ENCODE measurements at regions not wholly inside any gene's neighbourhood (a gene's known extent, or its start where the extent isn't known, plus 50 kb on each side); places are given as distances from the start of the nearest gene placed in this dataset.

DNA sequence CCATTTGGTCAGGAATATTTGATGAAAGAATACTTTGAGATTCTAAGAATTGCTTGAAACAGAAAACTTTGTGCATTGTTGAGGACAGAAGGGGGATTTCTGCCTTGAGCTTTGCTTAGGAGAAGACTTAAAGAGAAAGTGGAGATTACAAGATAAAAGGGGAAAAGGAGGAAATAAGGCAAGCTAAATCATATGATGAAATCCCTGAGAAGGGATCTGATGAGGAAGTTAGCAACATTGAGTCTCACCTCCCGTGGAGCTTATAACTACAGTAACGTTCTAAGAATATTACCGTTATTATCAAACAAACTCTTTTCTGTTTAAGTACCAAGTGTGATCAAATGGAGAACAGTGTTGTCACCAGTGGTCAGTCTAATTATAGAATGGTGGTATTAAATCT, 414.7 kb upstream of the NAALADL2 start:
- TF ChIP-seq EZH2 (IDR thresholded peaks at IDR 0.05) (no peak), FOXP2 (optimal IDR thresholded peaks at IDR 0.05; ENCODE audit: control extremely low read depth, extremely low read length, insufficient read depth) (no peak), POLR2AphosphoS5 (IDR thresholded peaks at IDR 0.05; ENCODE audit: borderline replicate concordance, low read depth, low read length) (no peak)
- Histone ChIP-seq H3K27ac (no peak overlapping the region), H3K4me3 (no peak overlapping the region), H3K36me3 (ENCODE audit: insufficient read depth, low read length) (no peaks in the 10 kb centered on the region), H3K9me3 (ENCODE audit: low read depth, low read length) (peaks cover 12% of the 10 kb centered on the region; the same call in 1 of the 2 replicates), H3K9ac (ENCODE audit: insufficient read length) (no peak overlapping the region)
- no peak for DNase-seq (ENCODE audit: low read depth, low spot score)

DNA sequence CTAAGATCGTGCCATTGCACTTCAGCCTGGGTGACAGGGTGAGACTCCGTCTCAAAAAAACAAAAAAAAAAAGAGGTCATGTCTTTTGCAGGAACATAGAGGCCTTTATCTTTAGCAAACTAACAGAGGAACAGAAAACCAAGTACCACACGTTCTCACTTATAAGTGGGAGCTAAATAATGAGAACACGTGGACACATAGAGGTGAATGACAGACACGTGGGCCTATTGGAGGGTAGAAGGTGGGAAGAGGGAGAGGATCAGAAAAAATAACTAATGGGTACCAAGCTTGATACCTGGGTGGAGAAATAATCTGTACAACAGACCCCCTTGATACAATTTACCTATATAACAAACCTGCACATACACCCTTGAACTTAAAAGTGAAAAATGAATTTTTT, 401.4 kb upstream of the NAALADL2 start:
- Histone ChIP-seq H3K27ac (no peak overlapping the region), H3K9ac (ENCODE audit: insufficient read length) (no peak overlapping the region), H3K4me3 (no peak overlapping the region), H3K36me3 (ENCODE audit: insufficient read depth, low read length) (no peaks in the 10 kb centered on the region), H3K9me3 (ENCODE audit: low read depth, low read length) (0 out of 2 replicates have a peak, but pooled peaks cover 5% of the 10 kb centered on the region)
- DNase-seq (ENCODE audit: low read depth, low spot score): no peak
- TF ChIP-seq EZH2 (IDR thresholded peaks at IDR 0.05) (no peak), FOXP2 (optimal IDR thresholded peaks at IDR 0.05; ENCODE audit: control extremely low read depth, extremely low read length, insufficient read depth) (no peak), POLR2AphosphoS5 (IDR thresholded peaks at IDR 0.05; ENCODE audit: borderline replicate concordance, low read depth, low read length) (no peak)

DNA sequence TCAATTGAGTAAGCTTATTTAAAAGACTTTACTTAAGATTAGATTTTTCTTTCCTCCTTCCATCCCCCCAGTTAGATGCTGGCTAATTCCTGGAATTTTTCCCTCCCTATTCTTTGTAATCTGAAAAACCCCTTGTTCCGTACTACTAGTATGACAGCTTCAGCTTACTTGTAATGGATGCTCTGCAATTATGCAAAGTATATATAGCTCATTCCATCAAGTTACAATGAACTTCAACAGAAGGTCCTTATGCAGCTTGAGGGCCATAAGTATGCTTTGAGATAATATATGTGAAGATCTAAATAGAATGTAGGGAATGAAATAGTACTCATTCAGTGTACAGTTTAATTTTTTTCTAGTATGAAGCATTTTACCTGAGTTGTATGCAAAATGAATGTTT, 398.3 kb upstream of the NAALADL2 start:
- Histone ChIP-seq H3K9ac (ENCODE audit: insufficient read length) (no peak overlapping the region), H3K27ac (no peak overlapping the region), H3K36me3 (ENCODE audit: insufficient read depth, low read length) (no peaks in the 10 kb centered on the region), H3K9me3 (ENCODE audit: low read depth, low read length) (no peaks in the 10 kb centered on the region), H3K4me3 (no peak overlapping the region)
- TF ChIP-seq POLR2AphosphoS5 (IDR thresholded peaks at IDR 0.05; ENCODE audit: borderline replicate concordance, low read depth, low read length) (no peak), EZH2 (IDR thresholded peaks at IDR 0.05) (no peak), FOXP2 (optimal IDR thresholded peaks at IDR 0.05; ENCODE audit: control extremely low read depth, extremely low read length, insufficient read depth) (no peak)
- no peak for DNase-seq (ENCODE audit: low read depth, low spot score)

DNA sequence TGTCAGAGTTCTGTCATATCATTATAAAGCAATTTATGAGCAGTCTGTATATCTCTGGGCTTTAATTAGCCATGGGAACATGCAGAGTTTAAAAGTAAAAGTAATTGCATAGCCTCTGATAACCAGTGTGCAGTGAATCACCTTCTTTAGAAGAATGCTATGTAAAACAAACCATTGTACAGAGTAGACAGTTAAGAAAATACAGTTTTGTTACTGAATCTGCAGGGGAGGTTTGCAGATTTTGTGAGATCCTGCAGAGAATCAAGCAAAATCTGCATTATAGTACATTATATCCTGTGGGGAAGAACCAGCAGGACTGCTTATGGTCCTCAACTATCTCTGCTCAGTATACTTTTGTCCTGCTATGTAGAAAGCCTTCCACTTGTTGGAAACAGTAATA, 396.2 kb upstream of the NAALADL2 start:
- no peak for TF ChIP-seq POLR2AphosphoS5 (IDR thresholded peaks at IDR 0.05; ENCODE audit: borderline replicate concordance, low read depth, low read length)
- TF ChIP-seq EZH2 (IDR thresholded peaks at IDR 0.05): no peak
- no peak for TF ChIP-seq FOXP2 (optimal IDR thresholded peaks at IDR 0.05; ENCODE audit: control extremely low read depth, extremely low read length, insufficient read depth)
- Histone ChIP-seq H3K27ac (no peak overlapping the region), H3K4me3 (no peak overlapping the region), H3K36me3 (ENCODE audit: insufficient read depth, low read length) (no peaks in the 10 kb centered on the region), H3K9ac (ENCODE audit: insufficient read length) (no peak overlapping the region), H3K9me3 (ENCODE audit: low read depth, low read length) (no peaks in the 10 kb centered on the region)
- no peak for DNase-seq (ENCODE audit: low read depth, low spot score)

DNA sequence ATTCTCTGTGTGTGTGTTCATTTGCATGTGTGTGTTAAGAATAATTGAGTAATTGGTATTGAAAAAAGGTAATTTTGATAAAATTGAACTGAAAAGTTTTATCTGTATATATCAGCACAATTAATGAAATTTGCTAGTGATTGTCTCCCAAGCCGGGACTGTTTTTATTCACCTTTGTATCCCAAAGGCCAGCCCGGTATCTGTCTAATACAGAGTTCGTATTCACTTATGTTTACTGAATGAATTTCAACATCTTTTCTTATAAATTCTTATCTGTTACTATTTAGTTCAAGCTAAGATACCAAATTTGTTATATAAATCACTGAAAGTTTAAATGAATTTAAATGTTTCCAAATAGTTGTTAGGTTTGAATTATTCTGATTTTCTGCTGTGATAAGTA, 394.0 kb upstream of the NAALADL2 start:
- Histone ChIP-seq H3K27ac (no peak overlapping the region), H3K9me3 (ENCODE audit: low read depth, low read length) (no peaks in the 10 kb centered on the region), H3K36me3 (ENCODE audit: insufficient read depth, low read length) (no peaks in the 10 kb centered on the region), H3K9ac (ENCODE audit: insufficient read length) (no peak overlapping the region), H3K4me3 (no peak overlapping the region)
- TF ChIP-seq FOXP2 (optimal IDR thresholded peaks at IDR 0.05; ENCODE audit: control extremely low read depth, extremely low read length, insufficient read depth) (no peak), POLR2AphosphoS5 (IDR thresholded peaks at IDR 0.05; ENCODE audit: borderline replicate concordance, low read depth, low read length) (no peak), EZH2 (IDR thresholded peaks at IDR 0.05) (no peak)
- no peak for DNase-seq (ENCODE audit: low read depth, low spot score)

DNA sequence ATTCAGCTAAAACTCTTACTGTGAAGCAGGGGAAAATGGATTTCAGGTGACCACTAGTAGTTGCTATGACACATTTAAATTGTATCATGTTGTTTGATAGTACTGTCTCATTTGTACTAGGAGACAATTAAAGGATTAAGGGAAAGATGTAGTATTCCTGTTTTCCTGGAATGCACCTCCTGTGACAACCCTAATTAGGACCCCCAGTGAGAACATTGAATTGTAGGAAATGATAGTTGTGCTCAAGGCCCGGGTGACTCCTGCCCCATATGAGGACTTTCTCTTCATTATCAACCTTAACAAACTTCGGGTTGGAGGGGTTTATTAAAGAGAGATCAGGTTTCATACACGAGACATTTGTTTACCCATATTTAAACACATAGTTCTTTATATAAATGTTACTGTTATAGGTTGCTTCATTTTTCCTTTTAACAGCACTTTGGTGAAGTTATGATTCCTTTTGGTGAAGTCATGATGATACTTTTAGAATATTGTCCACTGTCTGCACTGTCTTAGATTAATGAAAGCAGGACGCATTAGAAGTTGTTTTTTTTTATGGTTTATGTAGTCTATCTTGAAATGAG, 392.6 kb upstream of the NAALADL2 start:
- TF ChIP-seq FOXP2 (optimal IDR thresholded peaks at IDR 0.05; ENCODE audit: control extremely low read depth, extremely low read length, insufficient read depth) (no peak), POLR2AphosphoS5 (IDR thresholded peaks at IDR 0.05; ENCODE audit: borderline replicate concordance, low read depth, low read length) (no peak), EZH2 (IDR thresholded peaks at IDR 0.05) (no peak)
- no peaks in the 10 kb centered on the region for H3K36me3 ChIP-seq (ENCODE audit: insufficient read depth, low read length)
- H3K9me3 ChIP-seq (ENCODE audit: low read depth, low read length): no peaks in the 10 kb centered on the region
- no peak overlapping the region for H3K9ac ChIP-seq (ENCODE audit: insufficient read length)
- no peak overlapping the region for H3K4me3 ChIP-seq
- H3K27ac ChIP-seq: no peak overlapping the region; the same call in 1 of the 2 replicates
- DNase-seq (ENCODE audit: low read depth, low spot score): no peak

DNA sequence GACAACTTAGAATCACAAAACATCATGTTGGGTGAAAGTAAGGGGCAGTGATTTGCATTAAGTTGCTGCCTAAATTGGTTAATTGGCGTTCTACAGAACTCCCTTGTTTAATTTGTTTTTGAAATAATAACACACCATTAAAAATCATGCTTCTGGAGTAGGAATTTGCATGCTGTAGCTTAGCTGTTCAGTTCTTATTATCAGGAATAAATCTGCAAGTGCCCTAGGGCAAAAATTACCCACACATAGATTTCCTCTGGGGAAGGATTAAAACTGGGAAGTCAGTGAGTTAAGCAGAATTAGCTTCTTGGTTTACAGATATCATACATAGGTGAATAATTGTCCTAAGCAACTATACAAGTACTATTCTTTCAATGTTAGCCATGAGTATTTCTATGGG, 381.6 kb upstream of the NAALADL2 start:
- 0 out of 2 replicates have a peak overlapping the region, but pooled peaks have one; percentile 1 for H3K27ac ChIP-seq
- TF ChIP-seq FOXP2 (optimal IDR thresholded peaks at IDR 0.05; ENCODE audit: control extremely low read depth, extremely low read length, insufficient read depth) (no peak), EZH2 (IDR thresholded peaks at IDR 0.05) (no peak), POLR2AphosphoS5 (IDR thresholded peaks at IDR 0.05; ENCODE audit: borderline replicate concordance, low read depth, low read length) (peak; percentile 29; the same call in 1 of the 2 replicates)
- H3K9ac ChIP-seq (ENCODE audit: insufficient read length): no peak overlapping the region
- H3K36me3 ChIP-seq (ENCODE audit: insufficient read depth, low read length): no peaks in the 10 kb centered on the region
- no peaks in the 10 kb centered on the region for H3K9me3 ChIP-seq (ENCODE audit: low read depth, low read length)
- DNase-seq (ENCODE audit: low read depth, low spot score): peak; percentile 93
- peak overlapping the region; percentile 17; the same call in 1 of the 2 replicates for H3K4me3 ChIP-seq

DNA sequence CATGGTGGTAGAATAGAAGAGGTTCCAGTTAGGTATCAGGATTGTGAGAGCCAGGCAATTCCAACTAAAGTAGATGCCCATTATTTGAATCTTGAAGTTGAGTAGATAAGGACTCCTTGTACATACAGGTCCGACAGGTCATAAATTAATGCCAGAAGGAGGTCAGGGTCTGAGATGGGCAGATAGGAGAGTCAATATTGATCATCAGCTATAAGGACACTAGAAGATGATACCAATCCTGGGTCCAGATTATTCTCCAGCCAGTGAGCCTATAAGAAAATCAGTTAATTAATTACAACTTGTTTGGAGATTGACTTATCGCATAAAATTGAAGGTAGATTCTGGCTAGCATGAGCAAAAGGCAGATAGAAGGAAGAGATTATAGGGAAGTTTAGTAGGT, 378.4 kb upstream of the NAALADL2 start:
- no peak overlapping the region for H3K4me3 ChIP-seq
- H3K36me3 ChIP-seq (ENCODE audit: insufficient read depth, low read length): no peaks in the 10 kb centered on the region
- no peak overlapping the region for H3K9ac ChIP-seq (ENCODE audit: insufficient read length)
- no peak overlapping the region for H3K27ac ChIP-seq
- H3K9me3 ChIP-seq (ENCODE audit: low read depth, low read length): no peaks in the 10 kb centered on the region
- no peak for DNase-seq (ENCODE audit: low read depth, low spot score)
- no peak for TF ChIP-seq FOXP2 (optimal IDR thresholded peaks at IDR 0.05; ENCODE audit: control extremely low read depth, extremely low read length, insufficient read depth)
- TF ChIP-seq POLR2AphosphoS5 (IDR thresholded peaks at IDR 0.05; ENCODE audit: borderline replicate concordance, low read depth, low read length): no peak
- TF ChIP-seq EZH2 (IDR thresholded peaks at IDR 0.05): no peak

DNA sequence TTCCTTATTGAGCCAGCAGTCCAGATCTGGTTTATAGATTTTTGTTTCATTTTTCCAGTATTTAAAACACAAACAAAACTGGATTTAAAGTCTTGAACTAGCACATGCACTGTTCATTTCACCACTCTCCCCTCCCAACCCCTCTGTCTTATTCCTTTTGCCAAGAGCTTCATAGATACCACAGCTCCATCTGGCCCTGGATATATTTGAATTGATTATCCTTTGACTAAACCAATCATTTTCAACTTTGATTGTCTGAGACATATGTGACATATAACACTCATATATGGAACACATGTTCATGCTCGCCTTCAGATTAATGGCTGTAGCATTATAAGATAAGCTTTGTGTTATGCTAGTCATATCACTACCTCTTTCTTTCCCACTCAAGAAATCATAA, 376.6 kb upstream of the NAALADL2 start:
- Histone ChIP-seq H3K36me3 (ENCODE audit: insufficient read depth, low read length) (no peaks in the 10 kb centered on the region), H3K27ac (no peak overlapping the region), H3K9me3 (ENCODE audit: low read depth, low read length) (no peaks in the 10 kb centered on the region), H3K9ac (ENCODE audit: insufficient read length) (no peak overlapping the region), H3K4me3 (no peak overlapping the region)
- TF ChIP-seq POLR2AphosphoS5 (IDR thresholded peaks at IDR 0.05; ENCODE audit: borderline replicate concordance, low read depth, low read length) (no peak), EZH2 (IDR thresholded peaks at IDR 0.05) (no peak), FOXP2 (optimal IDR thresholded peaks at IDR 0.05; ENCODE audit: control extremely low read depth, extremely low read length, insufficient read depth) (no peak)
- no peak for DNase-seq (ENCODE audit: low read depth, low spot score)

All from SK-N-MC (cell line).